Bronchial epithelial cell (primary cell): ENCODE measurements at regions not wholly inside any gene's neighbourhood (a gene's known extent, or its start where the extent isn't known, plus 50 kb on each side); places are given as distances from the start of the nearest gene placed in this dataset.
"Not testable (repeated sequence)": the region's sequence is repeated elsewhere in the genome, so short reads cannot be mapped to it uniquely, and the experiment has no call there.

ENCODE experiments used
- DNase-seq: peaks from one replicate; pipeline ENCODE4 v3.0.0-alpha.2; 2010; ENCODE audit warnings: low read depth
- FAIRE-seq: peaks from 2 replicates; lab custom pipeline; 2011; peaks lifted over from hg19 to GRCh38; lab: Jason Lieb, UNC
- H3K27me3 ChIP-seq: 2 replicates; pipeline ENCODE4 v1.5.1; 2011; ENCODE audit warnings: low read length; ENCODE audit not compliant: control insufficient read depth, insufficient read depth
- H3K36me3 ChIP-seq: 2 replicates; pipeline ENCODE4 v1.5.1; 2011; ENCODE audit warnings: low read length; ENCODE audit not compliant: control insufficient read depth, insufficient read depth
- H3K4me3 ChIP-seq: 2 replicates; pipeline ENCODE4 v1.5.1; 2011; ENCODE audit warnings: mild to moderate bottlenecking, low read depth, low read length, control low read depth
- TF ChIP-seq, protein P1 (sequence below): IDR thresholded peaks from 2 replicates; pipeline ENCODE4 v1.5.1; 2011; ENCODE audit warnings: mild to moderate bottlenecking, moderate library complexity, low read length, control low read depth, inconsistent platforms; ENCODE audit not compliant: insufficient read depth, severe bottlenecking

DNA sequence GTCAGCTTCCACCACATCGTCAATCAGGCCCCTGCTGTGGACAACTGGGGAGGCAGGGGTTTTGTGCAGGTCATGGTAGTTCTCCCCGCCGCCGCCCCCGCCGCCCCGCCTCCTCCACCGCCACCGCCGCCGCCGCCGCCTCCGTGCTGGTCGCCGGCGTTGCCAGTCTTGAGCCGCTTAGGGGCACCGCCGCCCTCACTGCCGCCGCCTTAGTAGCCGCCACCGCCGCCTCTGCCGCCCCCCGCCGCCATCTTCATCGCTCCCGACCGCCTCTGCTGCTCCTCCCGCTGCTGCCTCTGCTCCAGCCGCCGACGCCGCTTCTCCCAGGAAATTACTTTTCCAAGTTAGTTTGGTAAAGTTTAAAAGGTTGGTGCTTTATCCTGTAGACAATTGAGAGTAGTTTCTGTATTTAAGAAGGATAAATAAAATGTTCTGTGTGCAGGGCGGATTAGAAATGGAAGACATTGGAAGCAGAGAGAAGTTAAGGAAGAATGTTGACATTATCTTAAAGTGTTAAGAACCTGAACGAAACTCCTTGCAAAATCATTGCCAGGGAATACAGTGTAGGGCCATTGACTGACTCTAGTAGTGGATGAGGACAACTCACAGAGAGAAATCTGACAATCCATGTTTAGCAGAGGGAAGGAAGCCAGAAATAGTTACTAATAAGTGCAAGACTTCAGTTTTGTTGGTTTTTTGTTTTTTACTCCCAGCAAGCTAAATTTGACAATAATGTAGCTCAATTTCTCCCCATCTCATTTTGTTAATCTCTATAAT is 53.0 kb upstream of the GOLGA8A start:
- H3K27me3 ChIP-seq, result peaks cover 16% of the 10 kb centered on the region
- TF ChIP-seq, protein P1, sequence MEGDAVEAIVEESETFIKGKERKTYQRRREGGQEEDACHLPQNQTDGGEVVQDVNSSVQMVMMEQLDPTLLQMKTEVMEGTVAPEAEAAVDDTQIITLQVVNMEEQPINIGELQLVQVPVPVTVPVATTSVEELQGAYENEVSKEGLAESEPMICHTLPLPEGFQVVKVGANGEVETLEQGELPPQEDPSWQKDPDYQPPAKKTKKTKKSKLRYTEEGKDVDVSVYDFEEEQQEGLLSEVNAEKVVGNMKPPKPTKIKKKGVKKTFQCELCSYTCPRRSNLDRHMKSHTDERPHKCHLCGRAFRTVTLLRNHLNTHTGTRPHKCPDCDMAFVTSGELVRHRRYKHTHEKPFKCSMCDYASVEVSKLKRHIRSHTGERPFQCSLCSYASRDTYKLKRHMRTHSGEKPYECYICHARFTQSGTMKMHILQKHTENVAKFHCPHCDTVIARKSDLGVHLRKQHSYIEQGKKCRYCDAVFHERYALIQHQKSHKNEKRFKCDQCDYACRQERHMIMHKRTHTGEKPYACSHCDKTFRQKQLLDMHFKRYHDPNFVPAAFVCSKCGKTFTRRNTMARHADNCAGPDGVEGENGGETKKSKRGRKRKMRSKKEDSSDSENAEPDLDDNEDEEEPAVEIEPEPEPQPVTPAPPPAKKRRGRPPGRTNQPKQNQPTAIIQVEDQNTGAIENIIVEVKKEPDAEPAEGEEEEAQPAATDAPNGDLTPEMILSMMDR, result no peak
- no peak for DNase-seq
- no peaks in the 10 kb centered on the region for H3K36me3 ChIP-seq
- FAIRE-seq, result no peak
- no peak overlapping the region for H3K4me3 ChIP-seq

DNA sequence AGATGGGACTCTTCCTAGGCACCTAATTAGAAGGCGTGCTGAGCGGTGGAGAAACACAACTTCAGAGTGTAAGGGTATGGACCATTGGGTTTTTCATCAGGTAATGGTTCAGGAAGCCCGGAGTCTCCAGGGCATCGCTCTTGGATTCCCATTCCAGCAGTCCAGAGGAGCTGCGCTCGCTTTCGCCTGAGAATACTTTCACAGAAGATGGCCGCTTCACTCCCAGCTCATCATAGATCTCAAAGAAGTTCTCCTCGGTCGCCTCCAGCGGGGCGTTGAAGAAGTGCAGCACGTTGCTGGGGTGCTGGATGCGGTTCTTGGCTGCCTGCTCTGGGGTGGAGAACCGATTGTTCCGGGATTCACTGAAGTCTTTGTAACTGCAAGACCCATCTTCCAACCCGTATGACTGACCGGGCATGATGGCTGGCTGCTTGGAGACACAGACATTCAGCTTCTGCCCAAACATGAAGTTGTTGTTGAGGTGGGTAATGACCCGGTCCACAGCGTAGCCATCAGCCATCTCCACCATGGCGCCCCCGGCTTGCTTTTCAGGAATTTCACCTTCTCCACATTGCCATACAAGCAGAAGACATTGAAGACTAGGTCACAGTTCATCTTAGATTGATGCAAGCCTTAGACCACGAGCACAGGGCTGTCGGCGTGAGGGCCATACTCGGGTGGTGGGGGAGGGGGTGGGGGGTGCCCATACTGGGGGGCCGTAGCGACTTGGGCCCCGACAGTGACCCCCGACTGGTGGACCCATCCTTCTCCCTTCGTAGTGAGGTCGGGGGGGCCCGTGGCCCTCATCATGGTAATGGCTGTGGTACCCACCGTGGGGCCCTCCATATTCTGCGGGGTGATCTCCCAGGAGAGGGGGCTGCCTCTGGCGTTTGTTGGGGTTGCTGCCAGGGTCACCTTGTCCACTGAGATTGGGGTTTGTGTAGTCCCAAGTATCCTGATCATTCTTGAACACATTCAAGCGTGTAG is 51.7 kb upstream of the GOLGA8A start:
- not testable (repeated sequence) for DNase-seq, H3K4me3 ChIP-seq, H3K27me3 ChIP-seq, FAIRE-seq, H3K36me3 ChIP-seq
